ENCODE measurements at regions not wholly inside any gene's neighbourhood (a gene's known extent, or its start where the extent isn't known, plus 50 kb on each side); places are given as distances from the start of the nearest gene placed in this dataset.

GRCh38 chr3:62970648-62971047 is 95.4 kb upstream of the CADPS start:
- POLR2A ChIA-PET (ENCODE audit: unreplicated experiment): no interaction called here
- Histone ChIP-seq H3K4me3 (ENCODE audit: low read length) (no peak overlapping the region), H3K9ac (ENCODE audit: low read length) (no peak overlapping the region), H3K4me2 (ENCODE audit: low read length) (no peak overlapping the region), H4K20me1 (ENCODE audit: low read length) (no peaks in the 10 kb centered on the region), H3K9me2 (replicated peaks; ENCODE audit: low read length) (no peaks in the 10 kb centered on the region), H3F3A (ENCODE audit: low read length, unreplicated experiment) (no peaks in the 10 kb centered on the region), H3K79me2 (ENCODE audit: low read length) (no peaks in the 10 kb centered on the region), H3K27me3 (ENCODE audit: low read length) (no peaks in the 10 kb centered on the region), H3K27ac (ENCODE audit: low read length) (no peak overlapping the region), H2AFZ (ENCODE audit: low read length) (no peak overlapping the region), H3K9me3 (ENCODE audit: low read length) (0 out of 2 replicates have a peak, but pooled peaks cover 4% of the 10 kb centered on the region), H3K4me1 (ENCODE audit: insufficient read depth, low read length) (no peaks in the 10 kb centered on the region), H3K36me3 (ENCODE audit: low read depth, low read length) (no peaks in the 10 kb centered on the region)
- no TSS peak for BruUV-seq (replicated peaks)
- DNase-seq (no peak), ATAC-seq (no peak)
- TF ChIP-seq CTCF (conservative IDR thresholded peaks at IDR 0.05; ENCODE audit: low read depth, low read length) (no peak), EZH2phosphoT487 (IDR thresholded peaks at IDR 0.05; ENCODE audit: borderline replicate concordance, low read length) (no peak), EZH2 (IDR thresholded peaks at IDR 0.05; ENCODE audit: low read length, unreplicated experiment) (no peak)
- CTCF ChIA-PET: no interaction called here
- intact Hi-C loops (cut with micrococcal nuclease): no loop called here

- Histone ChIP-seq H3K9me2 (replicated peaks; ENCODE audit: low read length) (no peaks in the 10 kb centered on the region), H3K4me1 (ENCODE audit: insufficient read depth, low read length) (no peaks in the 10 kb centered on the region), H3K4me3 (ENCODE audit: low read length) (no peak overlapping the region), H3K79me2 (ENCODE audit: low read length) (no peaks in the 10 kb centered on the region), H3K9me3 (ENCODE audit: low read length) (0 out of 2 replicates have a peak, but pooled peaks cover 6% of the 10 kb centered on the region), H3K9ac (ENCODE audit: low read length) (no peak overlapping the region), H3K4me2 (ENCODE audit: low read length) (no peak overlapping the region), H2AFZ (ENCODE audit: low read length) (no peak overlapping the region), H3K27ac (ENCODE audit: low read length) (no peak overlapping the region), H3K27me3 (ENCODE audit: low read length) (no peaks in the 10 kb centered on the region), H3F3A (ENCODE audit: low read length, unreplicated experiment) (no peaks in the 10 kb centered on the region), H3K36me3 (ENCODE audit: low read depth, low read length) (no peaks in the 10 kb centered on the region), H4K20me1 (ENCODE audit: low read length) (no peaks in the 10 kb centered on the region)
- CTCF ChIA-PET: no interaction called here
- no TSS peak for BruUV-seq (replicated peaks)
- no peak for TF ChIP-seq EZH2 (IDR thresholded peaks at IDR 0.05; ENCODE audit: low read length, unreplicated experiment)
- no peak for TF ChIP-seq EZH2phosphoT487 (IDR thresholded peaks at IDR 0.05; ENCODE audit: borderline replicate concordance, low read length)
- TF ChIP-seq CTCF (conservative IDR thresholded peaks at IDR 0.05; ENCODE audit: low read depth, low read length): no peak
- DNase-seq (no peak), ATAC-seq (no peak)
- POLR2A ChIA-PET (ENCODE audit: unreplicated experiment): no interaction called here
- intact Hi-C loops (cut with micrococcal nuclease): no loop called here
Observed at GRCh38 chr3:62975566-62975965, 100.3 kb upstream of the CADPS start.

GRCh38 chr3:62981962-62982361 is 106.7 kb upstream of the CADPS start:
- no peak overlapping the region for H2AFZ ChIP-seq (ENCODE audit: low read length)
- ATAC-seq (no peak), DNase-seq (no peak)
- H3K9me3 ChIP-seq (ENCODE audit: low read length): 0 out of 2 replicates have a peak, but pooled peaks cover 7% of the 10 kb centered on the region
- H3K9me2 ChIP-seq (replicated peaks; ENCODE audit: low read length): no peaks in the 10 kb centered on the region
- intact Hi-C loops (cut with micrococcal nuclease): no loop called here
- no peaks in the 10 kb centered on the region for H3K36me3 ChIP-seq (ENCODE audit: low read depth, low read length)
- no peaks in the 10 kb centered on the region for H3K4me1 ChIP-seq (ENCODE audit: insufficient read depth, low read length)
- H3K79me2 ChIP-seq (ENCODE audit: low read length): no peaks in the 10 kb centered on the region
- no peak overlapping the region for H3K4me3 ChIP-seq (ENCODE audit: low read length)
- TF ChIP-seq EZH2 (IDR thresholded peaks at IDR 0.05; ENCODE audit: low read length, unreplicated experiment): no peak
- TF ChIP-seq CTCF (conservative IDR thresholded peaks at IDR 0.05; ENCODE audit: low read depth, low read length): no peak
- no peak for TF ChIP-seq EZH2phosphoT487 (IDR thresholded peaks at IDR 0.05; ENCODE audit: borderline replicate concordance, low read length)
- no peak overlapping the region for H3K27ac ChIP-seq (ENCODE audit: low read length)
- no peaks in the 10 kb centered on the region for H3F3A ChIP-seq (ENCODE audit: low read length, unreplicated experiment)
- no peak overlapping the region for H3K4me2 ChIP-seq (ENCODE audit: low read length)
- H3K27me3 ChIP-seq (ENCODE audit: low read length): no peaks in the 10 kb centered on the region
- BruUV-seq (replicated peaks): no TSS peak
- CTCF ChIA-PET: no interaction called here
- POLR2A ChIA-PET (ENCODE audit: unreplicated experiment): no interaction called here
- H4K20me1 ChIP-seq (ENCODE audit: low read length): no peaks in the 10 kb centered on the region
- no peak overlapping the region for H3K9ac ChIP-seq (ENCODE audit: low read length)

All from PC-3 (cell line).